A549 (cell line): ENCODE measurements at regions not wholly inside any gene's neighbourhood (a gene's known extent, or its start where the extent isn't known, plus 50 kb on each side); places are given as distances from the start of the nearest gene placed in this dataset.
A peak's percentile ranks its signal among the peaks of the same experiment; 100 is the strongest.

Experiments
- CBX2 ChIP-seq: fragments of 200-600 bp; sonication (generic); IDR thresholded peaks from 2 replicates; pipeline ENCODE4 v1.6.1; 2016; ENCODE audit warnings: low read depth, mild to moderate bottlenecking, borderline replicate concordance
- EP300 ChIP-seq, 2 experiments: fragments of >200 bp; sonication (Bioruptor Twin); formaldehyde crosslinking; IDR thresholded peaks; 2 replicates in 1 of 2; 3 replicates in 1 of 2; pipeline ENCODE4 v1.6.1; 2016 to 2017
- FOSL2 ChIP-seq, 2 experiments: fragments of 450-650 bp in 1 of 2; fragments of >200 bp in 1 of 2; sonication (Bioruptor Twin) in 1 of 2; formaldehyde crosslinking; IDR thresholded peaks; 2 replicates each; pipeline versions ENCODE4 v1.5.0 to v1.6.1; 2016 to 2020; ENCODE audit warnings: mild to moderate bottlenecking in 1 of 2, moderate library complexity in 1 of 2
- HDAC2 ChIP-seq: fragments of 200-600 bp; sonication (generic); IDR thresholded peaks from 2 replicates; pipeline ENCODE4 v1.6.1; 2016
- NPAS2 ChIP-seq: fragments of 250-450 bp; sonication (Bioruptor Pico); IDR thresholded peaks from 2 replicates; pipeline ENCODE4 v1.8.0; 2022; ENCODE audit warnings: mild to moderate bottlenecking, moderate library complexity, borderline replicate concordance
- RAD21 ChIP-seq, 2 experiments: fragments of >200 bp in 1 of 2; sonication (Bioruptor Twin) in 1 of 2; formaldehyde crosslinking in 1 of 2; IDR thresholded peaks in 1 of 2; conservative IDR thresholded peaks in 1 of 2; 2 replicates in 1 of 2; 3 replicates in 1 of 2; pipeline ENCODE4 v1.6.1; 2012 to 2018; ENCODE audit warnings: inconsistent platforms in 1 of 2
- TF ChIP-seq, protein P1 (sequence below): IDR thresholded peaks from 2 replicates; pipeline ENCODE4 v1.6.1; 2012
- TF ChIP-seq, protein P2 (sequence below): fragments of >200 bp; sonication (Bioruptor Twin); formaldehyde crosslinking; IDR thresholded peaks from 3 replicates; pipeline ENCODE4 v1.5.1; 2016
- TF ChIP-seq, protein P3 (sequence below): IDR thresholded peaks from 2 replicates; pipeline ENCODE4 v1.6.1; 2012

DNA sequence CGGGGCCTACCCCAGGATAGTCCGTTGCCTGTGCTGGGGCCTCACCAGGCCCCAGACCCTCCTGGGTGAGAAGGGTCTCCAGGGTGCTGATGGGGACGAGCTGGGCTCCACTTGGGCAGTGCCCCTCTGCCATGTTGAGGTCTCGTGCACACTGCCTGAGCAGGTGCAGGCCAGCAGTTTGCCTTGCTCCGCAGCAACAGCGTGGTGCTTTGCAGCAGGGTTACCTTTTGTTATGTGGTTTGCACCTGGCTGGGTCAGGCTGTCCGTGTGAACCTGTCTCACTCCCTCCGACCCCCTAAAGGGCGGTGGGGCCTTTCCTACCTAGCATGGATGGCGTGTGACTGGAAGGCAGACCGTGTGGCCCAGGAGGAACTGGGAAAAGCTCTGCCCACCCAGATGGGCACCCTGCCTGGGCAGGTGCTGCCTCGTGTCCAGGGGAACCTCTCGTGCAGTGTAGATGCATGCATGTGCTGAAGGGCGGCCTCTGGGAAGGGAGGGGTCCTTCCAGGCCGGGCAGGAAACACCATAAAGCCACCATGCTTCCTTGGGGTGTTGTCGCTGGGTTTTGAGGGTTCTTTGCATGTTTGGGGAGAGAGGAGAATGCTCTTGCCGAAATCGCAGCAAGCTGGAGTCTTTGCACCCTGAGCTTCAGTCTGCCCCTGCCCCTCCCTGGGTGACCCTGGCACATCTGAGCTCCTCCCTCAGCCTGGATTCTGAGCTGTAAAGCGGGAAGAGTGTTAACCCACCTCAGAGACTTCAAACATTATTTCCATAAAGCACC, 75.4 kb upstream of the PPARA start:
- TF ChIP-seq FOSL2 (IDR thresholded peaks at IDR 0.05) = no peak
- TF ChIP-seq FOSL2 (CRISPR knock-in tag; IDR thresholded peaks at IDR 0.05) = no peak
- TF ChIP-seq HDAC2 = no peak
- TF ChIP-seq EP300 (IDR thresholded peaks at IDR 0.05) = no peak
- no peak for TF ChIP-seq RAD21 (conservative IDR thresholded peaks at IDR 0.05 in 1 of 2, IDR thresholded peaks at IDR 0.05 in 1 of 2)
- TF ChIP-seq, protein P1, sequence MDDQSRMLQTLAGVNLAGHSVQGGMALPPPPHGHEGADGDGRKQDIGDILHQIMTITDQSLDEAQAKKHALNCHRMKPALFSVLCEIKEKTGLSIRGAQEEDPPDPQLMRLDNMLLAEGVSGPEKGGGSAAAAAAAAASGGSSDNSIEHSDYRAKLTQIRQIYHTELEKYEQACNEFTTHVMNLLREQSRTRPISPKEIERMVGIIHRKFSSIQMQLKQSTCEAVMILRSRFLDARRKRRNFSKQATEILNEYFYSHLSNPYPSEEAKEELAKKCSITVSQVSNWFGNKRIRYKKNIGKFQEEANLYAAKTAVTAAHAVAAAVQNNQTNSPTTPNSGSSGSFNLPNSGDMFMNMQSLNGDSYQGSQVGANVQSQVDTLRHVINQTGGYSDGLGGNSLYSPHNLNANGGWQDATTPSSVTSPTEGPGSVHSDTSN = no peak
- TF ChIP-seq, protein P2, sequence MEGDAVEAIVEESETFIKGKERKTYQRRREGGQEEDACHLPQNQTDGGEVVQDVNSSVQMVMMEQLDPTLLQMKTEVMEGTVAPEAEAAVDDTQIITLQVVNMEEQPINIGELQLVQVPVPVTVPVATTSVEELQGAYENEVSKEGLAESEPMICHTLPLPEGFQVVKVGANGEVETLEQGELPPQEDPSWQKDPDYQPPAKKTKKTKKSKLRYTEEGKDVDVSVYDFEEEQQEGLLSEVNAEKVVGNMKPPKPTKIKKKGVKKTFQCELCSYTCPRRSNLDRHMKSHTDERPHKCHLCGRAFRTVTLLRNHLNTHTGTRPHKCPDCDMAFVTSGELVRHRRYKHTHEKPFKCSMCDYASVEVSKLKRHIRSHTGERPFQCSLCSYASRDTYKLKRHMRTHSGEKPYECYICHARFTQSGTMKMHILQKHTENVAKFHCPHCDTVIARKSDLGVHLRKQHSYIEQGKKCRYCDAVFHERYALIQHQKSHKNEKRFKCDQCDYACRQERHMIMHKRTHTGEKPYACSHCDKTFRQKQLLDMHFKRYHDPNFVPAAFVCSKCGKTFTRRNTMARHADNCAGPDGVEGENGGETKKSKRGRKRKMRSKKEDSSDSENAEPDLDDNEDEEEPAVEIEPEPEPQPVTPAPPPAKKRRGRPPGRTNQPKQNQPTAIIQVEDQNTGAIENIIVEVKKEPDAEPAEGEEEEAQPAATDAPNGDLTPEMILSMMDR = no peak
- TF ChIP-seq, protein P3, sequence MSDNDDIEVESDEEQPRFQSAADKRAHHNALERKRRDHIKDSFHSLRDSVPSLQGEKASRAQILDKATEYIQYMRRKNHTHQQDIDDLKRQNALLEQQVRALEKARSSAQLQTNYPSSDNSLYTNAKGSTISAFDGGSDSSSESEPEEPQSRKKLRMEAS = peak; percentile 26; the same call in 1 of the 2 replicates
- TF ChIP-seq NPAS2 = no peak
- TF ChIP-seq CBX2 = no peak
